B cell (primary cell): ENCODE measurements at regions not wholly inside any gene's neighbourhood (a gene's known extent, or its start where the extent isn't known, plus 50 kb on each side); places are given as distances from the start of the nearest gene placed in this dataset.
"Not testable (repeated sequence)": the region's sequence is repeated elsewhere in the genome, so short reads cannot be mapped to it uniquely, and the experiment has no call there.

Source experiments
- ATAC-seq: fragments of 200-7000 bp; cut with Tn5 transposase; one replicate; pipeline ENCODE4 v1.10.0; 2021; ENCODE audit warnings: low read depth, mild to moderate bottlenecking, moderate number of reproducible peaks, moderate library complexity
- CTCF ChIA-PET: fragments of 350-600 bp; sonication (Branson Sonifier 250); formaldehyde crosslinking; loops from one replicate; lab custom pipeline; 2021; ENCODE audit warnings: antibody characterized with exemption, inconsistent platforms; lab: Charles Lee
- POLR2A ChIA-PET: fragments of 350-600 bp; sonication (Branson Sonifier 250); formaldehyde crosslinking; loops from one replicate; lab custom pipeline; 2021; ENCODE audit warnings: antibody characterized with exemption; lab: Charles Lee
- DNase-seq: peaks from one replicate; pipeline ENCODE4 v3.0.0; 2013
- H2AFZ ChIP-seq: 2 replicates; pipeline ENCODE4 v1.6.1; 2012; ENCODE audit warnings: mild to moderate bottlenecking, low read depth, low read length; ENCODE audit not compliant: insufficient read depth, poor library complexity, severe bottlenecking
- H3K27ac ChIP-seq, 2 donors: 1 replicate in 1 of 2; 2 replicates in 1 of 2; pipeline ENCODE4 v1.5.1; 2012 to 2013; ENCODE audit warnings: low read length in 2 of 2, mild to moderate bottlenecking in 2 of 2, moderate library complexity in 1 of 2
- H3K27me3 ChIP-seq, 4 experiments: fragments of 200-600 bp in 1 of 4; sonication (generic) in 1 of 4; replicated peaks in 1 of 4; 1 replicate in 2 of 4; 2 replicates in 2 of 4; pipeline versions ENCODE4 v1.6.1 to v1.7.0; 2013 to 2016; ENCODE audit warnings: low read length in 3 of 4, mild to moderate bottlenecking in 2 of 4, mixed read lengths in 1 of 4, moderate library complexity in 1 of 4; ENCODE audit not compliant: insufficient read depth in 4 of 4, control insufficient read depth in 3 of 4; ENCODE audit errors: control extremely low read depth in 1 of 4
- H3K36me3 ChIP-seq, 2 experiments: replicated peaks in 1 of 2; 1 replicate in 1 of 2; 2 replicates in 1 of 2; pipeline versions ENCODE4 v1.6.1 to v1.7.1; 2013; ENCODE audit warnings: low read length in 1 of 2; ENCODE audit not compliant: insufficient read depth in 2 of 2, control insufficient read depth in 1 of 2; ENCODE audit errors: control extremely low read depth in 1 of 2, extremely low read depth in 1 of 2
- H3K4me1 ChIP-seq, 2 donors: fragments of 200-600 bp in 1 of 2; sonication (generic) in 1 of 2; 1 replicate in 1 of 2; 2 replicates in 1 of 2; pipeline versions ENCODE4 v1.5.1 to v1.6.1; 2013 to 2017; ENCODE audit warnings: low read length in 2 of 2; ENCODE audit not compliant: control insufficient read depth in 2 of 2, insufficient read depth in 2 of 2
- H3K4me2 ChIP-seq: replicated peaks from 2 replicates; pipeline ENCODE3; 2012; ENCODE audit warnings: mild to moderate bottlenecking, low read depth, low read length; ENCODE audit not compliant: poor library complexity, severe bottlenecking
- H3K4me3 ChIP-seq, 5 experiments: fragments of 200-600 bp in 1 of 5; sonication (generic) in 1 of 5; 1 replicate in 3 of 5; 2 replicates in 2 of 5; pipeline versions ENCODE4 v1.5.1 to v1.7.0; 2011 to 2016; ENCODE audit warnings: low read length in 4 of 5, mild to moderate bottlenecking in 4 of 5, low read depth in 2 of 5, control low read depth in 1 of 5, moderate library complexity in 1 of 5; ENCODE audit not compliant: insufficient read depth in 1 of 5; ENCODE audit errors: control extremely low read depth in 1 of 5, extremely low read depth in 1 of 5
- H3K79me2 ChIP-seq: fragments of 200-600 bp; sonication (generic); one replicate; pipeline ENCODE4 v1.6.0; 2016; ENCODE audit warnings: low read length; ENCODE audit not compliant: control insufficient read depth, insufficient read depth
- H3K9ac ChIP-seq: fragments of 200-600 bp; sonication (generic); 2 replicates; pipeline ENCODE4 v1.6.1; 2017; ENCODE audit warnings: mild to moderate bottlenecking, low read length, moderate library complexity
- H3K9me3 ChIP-seq, 3 donors: one replicate each; pipeline versions ENCODE4 v1.6.1 to v1.7.1; 2013; ENCODE audit warnings: low read length in 2 of 3; ENCODE audit not compliant: control insufficient read depth in 2 of 3, insufficient read depth in 1 of 3; ENCODE audit errors: control extremely low read depth in 1 of 3
- H4K20me1 ChIP-seq: 2 replicates; pipeline ENCODE4 v1.6.0; 2012; ENCODE audit warnings: mild to moderate bottlenecking, low read length; ENCODE audit not compliant: insufficient read depth, control insufficient read depth, poor library complexity, severe bottlenecking
- H3K27ac Mint-ChIP-seq: one replicate; pipeline ENCODE4 v1.8.0; 2021; ENCODE audit warnings: mixed read lengths
- H3K27me3 Mint-ChIP-seq: one replicate; pipeline ENCODE4 v1.8.0; 2021; ENCODE audit warnings: mixed read lengths
- H3K4me1 Mint-ChIP-seq: one replicate; pipeline ENCODE4 v1.8.0; 2021; ENCODE audit warnings: mixed read lengths
- H3K4me3 Mint-ChIP-seq: one replicate; pipeline ENCODE4 v1.8.0; 2021; ENCODE audit warnings: mixed read lengths
- H3K9me3 Mint-ChIP-seq: one replicate; pipeline ENCODE4 v1.8.0; 2022; ENCODE audit warnings: mixed read lengths; ENCODE audit not compliant: insufficient read depth
- CTCF ChIP-seq: fragments of 200-600 bp; IDR thresholded peaks from one replicate; pipeline ENCODE4 v1.8.0; 2022; ENCODE audit warnings: antibody characterized with exemption, mild to moderate bottlenecking
- EZH2 ChIP-seq: IDR thresholded peaks from 2 replicates; pipeline ENCODE4 v1.6.1; 2012; ENCODE audit warnings: borderline replicate concordance, low read depth, mild to moderate bottlenecking, moderate library complexity, low read length; ENCODE audit not compliant: insufficient read depth, poor library complexity, severe bottlenecking
- WGBS: methylation state at CpG from one replicate; pipeline ENCODE4 v1.1.5; 2013; ENCODE audit warnings: missing lambda C conversion rate; ENCODE audit not compliant: insufficient coverage; 5-methylcytosine and 5-hydroxymethylcytosine counted together
- intact Hi-C: fragments of 100-400 bp; cut with micrococcal nuclease; formaldehyde crosslinking; loops from one replicate; pipeline ENCODE4 v1.10.0; 2022

- ChIA-PET POLR2A (no interaction called here), CTCF (no interaction called here)
- H3K9me3 ChIP-seq = peaks cover 0 to 5% (median 0%) of the 10 kb centered on the region in 3 donors
- H3K4me3 Mint-ChIP-seq = no peak overlapping the region
- TF ChIP-seq CTCF (no peak), EZH2 (no peak)
- no peaks in the 10 kb centered on the region for H3K27me3 ChIP-seq
- no peak overlapping the region for H2AFZ ChIP-seq
- no peaks in the 10 kb centered on the region for H3K36me3 ChIP-seq
- peaks cover 6% of the 10 kb centered on the region for H3K9me3 Mint-ChIP-seq
- no peak overlapping the region for H3K27ac ChIP-seq
- no peak for ATAC-seq
- H3K27ac Mint-ChIP-seq = no peak overlapping the region
- no peaks in the 10 kb centered on the region for H3K79me2 ChIP-seq
- no peak for DNase-seq
- H4K20me1 ChIP-seq = no peaks in the 10 kb centered on the region
- WGBS = 0% methylated on average over 1 of the region's 5 CpGs
- no peaks in the 10 kb centered on the region for H3K4me1 Mint-ChIP-seq
- no peaks in the 10 kb centered on the region for H3K4me1 ChIP-seq
- no peaks in the 10 kb centered on the region for H3K27me3 Mint-ChIP-seq
- intact Hi-C loops = no loop called here
- H3K9ac ChIP-seq = no peak overlapping the region
- no peak overlapping the region for H3K4me2 ChIP-seq
- no peak overlapping the region for H3K4me3 ChIP-seq
Observed at GRCh38 chr19:28118235-28118634, 1094.7 kb downstream of the UQCRFS1 start.

DNA sequence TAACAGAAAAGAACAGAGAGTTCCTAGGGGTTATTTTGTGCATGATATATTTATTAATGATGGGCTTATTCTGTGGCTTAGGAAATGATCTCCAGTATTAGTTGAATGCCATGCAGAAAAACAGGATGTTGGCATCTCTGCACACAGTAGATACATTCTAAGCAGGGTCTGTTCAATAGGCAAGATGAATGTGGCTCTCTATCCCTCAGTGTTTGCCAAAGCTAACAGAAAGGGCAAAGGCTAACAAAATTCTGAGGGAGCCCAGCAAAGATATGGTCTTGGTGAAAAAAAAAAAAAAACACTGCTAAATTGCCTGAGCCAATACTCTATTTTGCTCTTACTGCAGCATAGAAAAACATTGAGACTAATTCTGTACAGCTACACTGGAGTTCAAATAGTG, 1095.8 kb downstream of the UQCRFS1 start:
- intact Hi-C loops = no loop called here
- Mint-ChIP-seq H3K27ac (no peak overlapping the region), H3K4me1 (no peaks in the 10 kb centered on the region), H3K4me3 (no peak overlapping the region), H3K27me3 (no peaks in the 10 kb centered on the region), H3K9me3 (peaks cover 8% of the 10 kb centered on the region)
- Histone ChIP-seq H4K20me1 (no peaks in the 10 kb centered on the region), H3K9me3 (peaks cover 0 to 5% (median 0%) of the 10 kb centered on the region in 3 donors), H3K4me3 (no peak overlapping the region), H3K9ac (no peak overlapping the region), H3K4me1 (no peaks in the 10 kb centered on the region), H2AFZ (no peak overlapping the region), H3K27ac (no peak overlapping the region), H3K27me3 (no peaks in the 10 kb centered on the region), H3K36me3 (no peaks in the 10 kb centered on the region), H3K79me2 (no peaks in the 10 kb centered on the region), H3K4me2 (no peak overlapping the region)
- ATAC-seq (no peak), DNase-seq (no peak)
- POLR2A ChIA-PET = no interaction called here
- CTCF ChIA-PET = no interaction called here
- TF ChIP-seq EZH2 = no peak
- TF ChIP-seq CTCF = no peak

DNA sequence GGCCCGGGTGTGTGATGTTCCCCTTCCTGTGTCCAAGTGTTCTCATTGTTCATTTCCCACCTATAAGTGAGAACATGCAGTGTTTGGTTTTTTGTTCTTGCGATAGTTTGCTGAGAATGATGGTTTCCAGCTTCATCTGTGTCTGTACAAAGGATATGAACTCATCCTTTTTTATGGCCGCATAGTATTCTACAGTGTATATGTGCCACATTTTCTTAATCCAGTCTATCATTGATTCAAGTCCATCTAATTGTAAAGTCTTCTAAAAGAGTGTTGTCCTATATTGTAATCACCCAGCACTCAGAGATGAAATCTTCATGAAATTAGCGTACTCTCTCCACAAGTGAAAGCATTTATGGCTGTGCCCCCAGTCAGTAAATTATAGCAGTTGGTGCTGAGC, 1096.6 kb downstream of the UQCRFS1 start:
- DNase-seq, intact Hi-C loops, CTCF ChIA-PET, H3K4me2 ChIP-seq, H3K4me1 ChIP-seq, H3K27me3 ChIP-seq, H3K27me3 Mint-ChIP-seq, ATAC-seq, H3K9me3 ChIP-seq, H3K9me3 Mint-ChIP-seq, H3K36me3 ChIP-seq, H3K79me2 ChIP-seq, H3K4me3 ChIP-seq, H2AFZ ChIP-seq, H4K20me1 ChIP-seq, H3K27ac ChIP-seq, H3K4me3 Mint-ChIP-seq, H3K27ac Mint-ChIP-seq, POLR2A ChIA-PET, H3K9ac ChIP-seq, H3K4me1 Mint-ChIP-seq: not testable (repeated sequence)
- WGBS = no CpG with 5 or more reads among the region's 4 CpGs
